HL-60/S4 treated with retinoic acid at 250 ng/mL for 4 days and 3 days (cell line): ENCODE measurements at regions not wholly inside any gene's neighbourhood (a gene's known extent, or its start where the extent isn't known, plus 50 kb on each side); places are given as distances from the start of the nearest gene placed in this dataset.

Source experiments
- in situ Hi-C: fragments of 300-500 bp; cut with MboI; formaldehyde crosslinking; loops from 2 replicates; pipeline ENCODE4 v1.7.0; 2022; ENCODE audit warnings: low sequenced_read_pairs

GRCh38 chr5:165201369-165201768 is 1696.0 kb downstream of the MAT2B start:
- in situ Hi-C loops, result no loop called here

GRCh38 chr5:165201771-165202518 is 1696.5 kb downstream of the MAT2B start:
- in situ Hi-C loops, result no loop called here

- in situ Hi-C loops, result no loop called here
Measured at GRCh38 chr5:165202519-165202910, 1697.1 kb downstream of the MAT2B start.

GRCh38 chr5:165209101-165209727 is 1703.8 kb downstream of the MAT2B start:
- in situ Hi-C loops, result no loop called here

- in situ Hi-C loops, result no loop called here
Measured at GRCh38 chr5:165224366-165225045, 1719.1 kb downstream of the MAT2B start.

- in situ Hi-C loops, result no loop called here
Measured at GRCh38 chr5:165227515-165227914, 1722.1 kb downstream of the MAT2B start.

- in situ Hi-C loops, result no loop called here
Measured at GRCh38 chr5:165228184-165228583, 1722.8 kb downstream of the MAT2B start.

GRCh38 chr5:165231821-165232508 is 1726.5 kb downstream of the MAT2B start:
- in situ Hi-C loops, result no loop called here

GRCh38 chr5:165232509-165233028 is 1727.2 kb downstream of the MAT2B start:
- in situ Hi-C loops, result no loop called here

GRCh38 chr5:165241811-165242210 is 1736.4 kb downstream of the MAT2B start:
- in situ Hi-C loops, result no loop called here

GRCh38 chr5:165242646-165243045 is 1737.2 kb downstream of the MAT2B start:
- in situ Hi-C loops, result no loop called here

- in situ Hi-C loops, result no loop called here
Measured at GRCh38 chr5:165244407-165244806, 1739.0 kb downstream of the MAT2B start.

GRCh38 chr5:165258197-165258771 is 1752.9 kb downstream of the MAT2B start:
- in situ Hi-C loops, result no loop called here

GRCh38 chr5:165260426-165260825 is 1755.0 kb downstream of the MAT2B start:
- in situ Hi-C loops, result no loop called here

- in situ Hi-C loops, result no loop called here
Measured at GRCh38 chr5:165263536-165263935, 1758.1 kb downstream of the MAT2B start.

- in situ Hi-C loops, result no loop called here
Measured at GRCh38 chr5:165266939-165267338, 1761.5 kb downstream of the MAT2B start.

GRCh38 chr5:165272436-165272835 is 1767.0 kb downstream of the MAT2B start:
- in situ Hi-C loops, result no loop called here

- in situ Hi-C loops, result no loop called here
Measured at GRCh38 chr5:165277661-165278060, 1772.2 kb downstream of the MAT2B start.

GRCh38 chr5:165282491-165282890 is 1777.1 kb downstream of the MAT2B start:
- in situ Hi-C loops, result no loop called here

GRCh38 chr5:165286692-165287091 is 1781.3 kb downstream of the MAT2B start:
- in situ Hi-C loops, result no loop called here

GRCh38 chr5:165290535-165290934 is 1785.1 kb downstream of the MAT2B start:
- in situ Hi-C loops, result no loop called here
